ENCODE measurements at regions not wholly inside any gene's neighbourhood (a gene's known extent, or its start where the extent isn't known, plus 50 kb on each side); places are given as distances from the start of the nearest gene placed in this dataset.

DNA sequence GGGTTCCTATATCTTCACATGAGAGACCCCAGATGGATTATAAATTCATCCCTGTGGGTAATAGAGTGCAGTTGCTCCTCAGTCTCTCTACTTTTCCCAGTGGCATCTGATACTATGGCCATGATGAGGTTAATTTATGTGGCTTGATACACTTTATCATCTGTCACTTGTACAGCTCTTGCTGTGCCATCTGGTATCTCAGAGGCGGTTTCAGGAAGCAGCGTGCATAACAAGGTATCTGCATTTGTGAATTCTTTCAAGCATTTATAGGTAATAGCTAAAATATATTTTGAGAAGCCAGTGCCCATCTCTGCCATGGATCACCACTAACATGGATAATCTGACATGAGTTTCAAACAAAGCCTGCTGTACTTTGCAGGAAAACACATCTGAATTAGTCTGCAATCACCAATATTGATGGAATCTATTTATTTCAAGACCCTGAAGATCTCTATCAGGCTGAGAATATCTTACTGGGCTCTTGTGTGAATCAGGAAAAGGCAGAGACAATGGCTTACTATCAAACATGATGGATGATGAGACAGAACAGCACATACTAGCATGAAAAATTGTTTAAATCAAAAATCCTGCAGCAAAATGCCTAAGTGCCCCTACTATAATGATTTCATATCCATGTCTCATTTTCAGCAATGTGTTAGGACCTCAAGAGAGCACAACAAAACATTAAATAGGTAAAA is 548.7 kb upstream of the MAP3K7 start:
- in situ Hi-C loops (cut with HindIII; ENCODE audit: low sequenced_read_pairs) = no loop called here
- TF ChIP-seq, protein P1, sequence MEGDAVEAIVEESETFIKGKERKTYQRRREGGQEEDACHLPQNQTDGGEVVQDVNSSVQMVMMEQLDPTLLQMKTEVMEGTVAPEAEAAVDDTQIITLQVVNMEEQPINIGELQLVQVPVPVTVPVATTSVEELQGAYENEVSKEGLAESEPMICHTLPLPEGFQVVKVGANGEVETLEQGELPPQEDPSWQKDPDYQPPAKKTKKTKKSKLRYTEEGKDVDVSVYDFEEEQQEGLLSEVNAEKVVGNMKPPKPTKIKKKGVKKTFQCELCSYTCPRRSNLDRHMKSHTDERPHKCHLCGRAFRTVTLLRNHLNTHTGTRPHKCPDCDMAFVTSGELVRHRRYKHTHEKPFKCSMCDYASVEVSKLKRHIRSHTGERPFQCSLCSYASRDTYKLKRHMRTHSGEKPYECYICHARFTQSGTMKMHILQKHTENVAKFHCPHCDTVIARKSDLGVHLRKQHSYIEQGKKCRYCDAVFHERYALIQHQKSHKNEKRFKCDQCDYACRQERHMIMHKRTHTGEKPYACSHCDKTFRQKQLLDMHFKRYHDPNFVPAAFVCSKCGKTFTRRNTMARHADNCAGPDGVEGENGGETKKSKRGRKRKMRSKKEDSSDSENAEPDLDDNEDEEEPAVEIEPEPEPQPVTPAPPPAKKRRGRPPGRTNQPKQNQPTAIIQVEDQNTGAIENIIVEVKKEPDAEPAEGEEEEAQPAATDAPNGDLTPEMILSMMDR (IDR thresholded peaks at IDR 0.05; ENCODE audit: low read depth, low read length) = no peak

DNA sequence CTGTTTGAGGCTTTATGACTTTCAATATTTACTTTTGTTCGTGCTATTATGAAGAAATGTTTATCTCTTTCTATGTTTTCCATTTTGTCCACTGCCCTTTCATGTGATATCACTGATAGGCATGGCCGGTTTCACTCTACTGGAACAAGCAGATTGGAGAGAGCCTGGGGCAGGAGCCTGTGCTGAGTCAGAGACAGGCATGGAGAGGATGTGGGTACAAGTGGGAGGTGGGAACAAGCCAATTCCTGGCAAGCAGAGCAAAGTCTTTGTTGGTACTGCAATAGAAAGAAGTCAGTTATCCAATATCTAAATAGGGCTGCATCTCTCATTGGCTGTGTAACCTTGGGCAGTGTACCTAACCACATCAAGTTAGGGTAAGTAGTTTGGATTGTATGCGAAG is 545.6 kb upstream of the MAP3K7 start:
- in situ Hi-C loops (cut with HindIII; ENCODE audit: low sequenced_read_pairs) = no loop called here
- peak; percentile 26 for DNase-seq (ENCODE audit: low read depth, low spot score)
- no peak overlapping the region for H3K4me3 ChIP-seq (ENCODE audit: low read depth, low read length)
- TF ChIP-seq, protein P1 (IDR thresholded peaks at IDR 0.05; ENCODE audit: low read depth, low read length) = no peak

More for the DNA sequence above, 548.7 kb upstream of the MAP3K7 start:
- H3K4me3 ChIP-seq (ENCODE audit: low read depth, low read length) = no peak overlapping the region
- DNase-seq (ENCODE audit: low read depth, low spot score) = no peak

DNA sequence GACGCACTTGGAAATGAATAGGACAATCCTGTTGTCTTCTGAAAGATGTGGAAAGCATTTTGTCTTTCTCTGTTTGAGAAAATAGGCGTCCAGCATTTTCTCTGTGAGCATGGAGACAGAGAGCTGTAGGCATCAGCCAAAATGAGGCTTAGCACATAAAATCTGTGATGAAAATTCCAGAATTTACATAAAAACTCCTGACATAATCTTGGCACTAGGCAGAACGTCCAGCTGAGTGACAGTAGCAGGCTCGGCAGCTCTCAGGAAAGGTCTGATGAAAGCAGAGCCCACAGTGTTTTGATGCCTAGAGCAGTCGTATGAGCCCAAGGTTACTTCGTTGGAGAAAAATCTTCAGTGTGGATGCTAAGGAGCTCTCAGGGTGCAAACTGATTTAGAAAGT is 543.3 kb upstream of the MAP3K7 start:
- TF ChIP-seq, protein P1 (IDR thresholded peaks at IDR 0.05; ENCODE audit: low read depth, low read length) = no peak
- DNase-seq (ENCODE audit: low read depth, low spot score) = no peak
- no peak overlapping the region for H3K4me3 ChIP-seq (ENCODE audit: low read depth, low read length)
- in situ Hi-C loops (cut with HindIII; ENCODE audit: low sequenced_read_pairs) = no loop called here

DNA sequence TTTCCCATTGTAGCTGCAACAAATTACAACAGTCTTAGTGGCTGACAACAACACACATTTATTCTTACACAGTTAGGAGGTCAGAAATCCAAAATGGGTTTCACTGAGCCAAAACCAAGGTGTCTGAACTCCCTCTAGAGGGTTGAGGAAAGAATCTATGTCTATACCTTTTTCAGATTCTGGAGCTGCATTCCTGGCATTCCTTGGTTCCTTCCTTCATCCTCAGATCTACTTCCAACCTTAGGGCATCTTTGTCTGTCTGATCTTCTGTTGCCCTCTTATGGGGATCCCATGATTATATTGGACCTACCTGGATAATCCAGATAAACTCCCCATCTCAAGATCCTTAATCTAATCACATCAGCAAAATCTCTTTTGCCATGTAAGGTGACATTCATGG is 540.9 kb upstream of the MAP3K7 start:
- TF ChIP-seq, protein P1 (IDR thresholded peaks at IDR 0.05; ENCODE audit: low read depth, low read length) = no peak

DNA sequence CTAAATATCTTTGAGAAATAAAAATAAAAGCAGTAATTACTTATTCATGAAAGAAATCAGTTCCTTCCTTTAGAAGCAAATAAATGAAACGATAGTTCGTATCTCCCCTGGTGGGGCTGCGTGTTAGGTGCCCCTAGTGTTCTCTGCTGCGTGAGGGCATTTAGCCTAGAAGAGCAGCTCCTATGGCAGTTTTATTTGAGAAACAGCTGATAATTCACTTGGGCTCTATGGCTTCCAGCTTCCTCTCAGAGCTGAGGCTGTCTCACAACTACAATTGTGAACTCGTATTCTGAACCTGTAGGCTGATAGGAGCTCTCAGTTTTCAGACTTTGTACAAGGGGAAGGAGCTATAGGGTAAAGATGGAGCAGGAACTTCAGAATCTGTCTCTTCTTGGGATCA is 540.0 kb upstream of the MAP3K7 start:
- in situ Hi-C loops (cut with HindIII; ENCODE audit: low sequenced_read_pairs) = no loop called here
- no peak for DNase-seq (ENCODE audit: low read depth, low spot score)
- TF ChIP-seq, protein P1 (IDR thresholded peaks at IDR 0.05; ENCODE audit: low read depth, low read length) = no peak
- H3K4me3 ChIP-seq (ENCODE audit: low read depth, low read length) = no peak overlapping the region

More for the DNA sequence above, 540.9 kb upstream of the MAP3K7 start:
- in situ Hi-C loops (cut with HindIII; ENCODE audit: low sequenced_read_pairs) = no loop called here
- no peak for DNase-seq (ENCODE audit: low read depth, low spot score)
- H3K4me3 ChIP-seq (ENCODE audit: low read depth, low read length) = no peak overlapping the region

DNA sequence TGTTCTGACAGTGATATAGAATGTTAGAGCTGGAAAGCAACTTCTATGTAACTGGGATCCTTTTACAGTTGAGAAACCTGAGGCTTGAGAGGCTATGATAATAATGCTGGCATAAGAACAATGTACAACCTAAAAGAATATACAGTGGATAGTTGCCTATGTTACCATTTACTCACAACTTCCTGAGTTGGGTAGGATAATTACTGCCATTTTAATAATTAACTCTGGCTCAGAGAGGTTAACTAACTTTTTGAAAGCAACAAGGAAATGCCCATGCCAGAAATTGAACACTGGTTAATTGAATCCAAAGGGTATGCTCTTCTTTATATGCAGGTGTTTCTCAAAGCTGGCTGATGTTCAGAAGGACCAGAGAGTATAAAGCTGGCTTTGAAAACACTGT is 530.7 kb upstream of the MAP3K7 start:
- DNase-seq (ENCODE audit: low read depth, low spot score) = no peak
- TF ChIP-seq, protein P1 (IDR thresholded peaks at IDR 0.05; ENCODE audit: low read depth, low read length) = no peak
- in situ Hi-C loops (cut with HindIII; ENCODE audit: low sequenced_read_pairs) = no loop called here
- no peak overlapping the region for H3K4me3 ChIP-seq (ENCODE audit: low read depth, low read length)

All from astrocyte of the spinal cord (primary cell).